Frontal cortex (tissue), 3 donors: ENCODE measurements at regions not wholly inside any gene's neighbourhood (a gene's known extent, or its start where the extent isn't known, plus 50 kb on each side); places are given as distances from the start of the nearest gene placed in this dataset.
"Not testable (repeated sequence)": the region's sequence is repeated elsewhere in the genome, so short reads cannot be mapped to it uniquely, and the experiment has no call there.

Experiments used
- DNase-seq, 2 donors: peaks; one replicate each; pipeline ENCODE4 v3.0.0; 2012; ENCODE audit warnings: low spot score in 2 of 2
- FAIRE-seq: peaks from 2 replicates; lab custom pipeline; 2012; peaks lifted over from hg19 to GRCh38; lab: Jason Lieb, UNC
- donor health status: control.
- donor health status: control.
- donor health status: control.

- DNase-seq: no peak
- FAIRE-seq: no peak
Measured at GRCh38 chr5:39700523-39700922, 275.7 kb upstream of the DAB2 start.

GRCh38 chr5:39698838-39699560, 274.2 kb upstream of the DAB2 start:
- DNase-seq (no peak), FAIRE-seq (no peak)

- no peak for FAIRE-seq
- DNase-seq: no peak
Measured at GRCh38 chr5:39697881-39698280, 273.1 kb upstream of the DAB2 start.

GRCh38 chr5:39696672-39697398, 272.1 kb upstream of the DAB2 start:
- DNase-seq (no peak), FAIRE-seq (no peak)

GRCh38 chr5:39691993-39692392, 267.2 kb upstream of the DAB2 start:
- no peak for FAIRE-seq
- DNase-seq: no peak

- FAIRE-seq (no peak), DNase-seq (no peak)
Measured at GRCh38 chr5:39691136-39691535, 266.4 kb upstream of the DAB2 start.

GRCh38 chr5:39689919-39690318, 265.1 kb upstream of the DAB2 start:
- DNase-seq (no peak), FAIRE-seq (no peak)

- not testable (repeated sequence) for FAIRE-seq, DNase-seq
Measured at GRCh38 chr5:39687924-39688323, 263.1 kb upstream of the DAB2 start.

GRCh38 chr5:39680213-39680612, 255.4 kb upstream of the DAB2 start:
- FAIRE-seq: no peak
- DNase-seq: no peak

GRCh38 chr5:39678534-39678933, 253.8 kb upstream of the DAB2 start:
- FAIRE-seq: no peak

GRCh38 chr5:39675676-39676075, 250.9 kb upstream of the DAB2 start:
- DNase-seq: no peak
- no peak for FAIRE-seq

More at GRCh38 chr5:39678534-39678933, 253.8 kb upstream of the DAB2 start:
- no peak for DNase-seq

GRCh38 chr5:39674209-39675082, 249.7 kb upstream of the DAB2 start:
- DNase-seq (no peak), FAIRE-seq (no peak)

- no peak for DNase-seq
Measured at GRCh38 chr5:39671561-39671961, 246.8 kb upstream of the DAB2 start.

GRCh38 chr5:39670955-39671354, 246.2 kb upstream of the DAB2 start:
- no peak for DNase-seq

More at GRCh38 chr5:39671561-39671961, 246.8 kb upstream of the DAB2 start:
- FAIRE-seq: no peak

GRCh38 chr5:39670391-39670790, 245.6 kb upstream of the DAB2 start:
- FAIRE-seq (no peak), DNase-seq (no peak)

More at GRCh38 chr5:39670955-39671354, 246.2 kb upstream of the DAB2 start:
- no peak for FAIRE-seq

- no peak for DNase-seq
- FAIRE-seq: no peak
Measured at GRCh38 chr5:39668980-39669379, 244.2 kb upstream of the DAB2 start.

GRCh38 chr5:39665328-39665727, 240.5 kb upstream of the DAB2 start:
- FAIRE-seq: no peak

GRCh38 chr5:39662945-39663344, 238.2 kb upstream of the DAB2 start:
- DNase-seq (no peak), FAIRE-seq (no peak)

More at GRCh38 chr5:39665328-39665727, 240.5 kb upstream of the DAB2 start:
- no peak for DNase-seq

- FAIRE-seq: no peak
Measured at GRCh38 chr5:39661026-39661779, 236.4 kb upstream of the DAB2 start.

GRCh38 chr5:39660020-39660419, 235.2 kb upstream of the DAB2 start:
- no peak for DNase-seq
- no peak for FAIRE-seq

More at GRCh38 chr5:39661026-39661779, 236.4 kb upstream of the DAB2 start:
- DNase-seq: no peak
